AG04449 (cell line): ENCODE measurements at regions not wholly inside any gene's neighbourhood (a gene's known extent, or its start where the extent isn't known, plus 50 kb on each side); places are given as distances from the start of the nearest gene placed in this dataset.
"Not testable (repeated sequence)": the region's sequence is repeated elsewhere in the genome, so short reads cannot be mapped to it uniquely, and the experiment has no call there.

Source experiments
- CTCF ChIA-PET: fragments of 350-600 bp; formaldehyde crosslinking; extraction: SDS; loops from one replicate; lab custom pipeline; 2021; ENCODE audit warnings: antibody characterized with exemption; lab: Yijun Ruan, JAX
- POLR2A ChIA-PET: fragments of 400-600, 350-600 bp; formaldehyde crosslinking; extraction: SDS; loops from one replicate; lab custom pipeline; 2020; ENCODE audit warnings: antibody characterized with exemption, inconsistent platforms; lab: Yijun Ruan, JAX
- DNase-seq: peaks from one replicate; pipeline ENCODE4 v3.0.0-alpha.2; 2010; ENCODE audit warnings: low read depth, low spot score
- H3K4me3 ChIP-seq: 2 replicates; pipeline ENCODE4 v1.5.1; 2011; ENCODE audit warnings: low read depth, mild to moderate bottlenecking, control low read depth, low read length
- TF ChIP-seq, protein P1 (sequence below): IDR thresholded peaks from one replicate; pipeline ENCODE4 v1.5.1; 2011; ENCODE audit warnings: mild to moderate bottlenecking, moderate library complexity, low read length, control low read depth, inconsistent platforms; ENCODE audit not compliant: insufficient read depth; ENCODE audit errors: missing control alignments

- ChIA-PET POLR2A (no interaction called here), CTCF (no interaction called here)
- TF ChIP-seq, protein P1, sequence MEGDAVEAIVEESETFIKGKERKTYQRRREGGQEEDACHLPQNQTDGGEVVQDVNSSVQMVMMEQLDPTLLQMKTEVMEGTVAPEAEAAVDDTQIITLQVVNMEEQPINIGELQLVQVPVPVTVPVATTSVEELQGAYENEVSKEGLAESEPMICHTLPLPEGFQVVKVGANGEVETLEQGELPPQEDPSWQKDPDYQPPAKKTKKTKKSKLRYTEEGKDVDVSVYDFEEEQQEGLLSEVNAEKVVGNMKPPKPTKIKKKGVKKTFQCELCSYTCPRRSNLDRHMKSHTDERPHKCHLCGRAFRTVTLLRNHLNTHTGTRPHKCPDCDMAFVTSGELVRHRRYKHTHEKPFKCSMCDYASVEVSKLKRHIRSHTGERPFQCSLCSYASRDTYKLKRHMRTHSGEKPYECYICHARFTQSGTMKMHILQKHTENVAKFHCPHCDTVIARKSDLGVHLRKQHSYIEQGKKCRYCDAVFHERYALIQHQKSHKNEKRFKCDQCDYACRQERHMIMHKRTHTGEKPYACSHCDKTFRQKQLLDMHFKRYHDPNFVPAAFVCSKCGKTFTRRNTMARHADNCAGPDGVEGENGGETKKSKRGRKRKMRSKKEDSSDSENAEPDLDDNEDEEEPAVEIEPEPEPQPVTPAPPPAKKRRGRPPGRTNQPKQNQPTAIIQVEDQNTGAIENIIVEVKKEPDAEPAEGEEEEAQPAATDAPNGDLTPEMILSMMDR, result no peak
- no peak for DNase-seq
- no peak overlapping the region for H3K4me3 ChIP-seq
These were observed 551.0 kb upstream of the LRATD1 start for GRCh38 chr2:14081521-14081920.

DNA sequence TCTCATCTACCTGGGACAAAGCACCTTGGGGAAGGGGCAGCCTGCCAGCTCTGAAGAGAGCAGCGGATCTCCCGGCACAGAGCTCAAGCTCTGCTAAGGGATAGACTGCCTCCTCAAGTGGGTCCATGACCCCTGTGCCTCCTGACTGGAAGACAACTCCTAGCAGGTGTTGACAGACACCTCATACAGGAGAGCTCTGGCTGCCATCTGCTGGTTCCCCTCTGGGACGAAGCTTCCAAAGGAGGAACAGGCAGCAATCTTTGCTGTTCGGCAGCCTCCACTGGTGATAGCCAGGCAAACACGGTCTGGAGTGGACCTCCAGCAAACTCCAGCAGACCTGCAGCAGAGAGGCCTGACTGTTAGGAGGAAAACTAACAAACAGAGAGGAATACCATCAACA, 549.9 kb upstream of the LRATD1 start:
- CTCF ChIA-PET, result no interaction called here
- H3K4me3 ChIP-seq, result no peak overlapping the region
- TF ChIP-seq, protein P1, result no peak
- POLR2A ChIA-PET, result no interaction called here
- DNase-seq, result no peak

- POLR2A ChIA-PET, result no interaction called here
- TF ChIP-seq, protein P1, result no peak
- DNase-seq, result no peak
- no peak overlapping the region for H3K4me3 ChIP-seq
- CTCF ChIA-PET, result no interaction called here
These were observed 537.9 kb upstream of the LRATD1 start for GRCh38 chr2:14094592-14094991.

DNA sequence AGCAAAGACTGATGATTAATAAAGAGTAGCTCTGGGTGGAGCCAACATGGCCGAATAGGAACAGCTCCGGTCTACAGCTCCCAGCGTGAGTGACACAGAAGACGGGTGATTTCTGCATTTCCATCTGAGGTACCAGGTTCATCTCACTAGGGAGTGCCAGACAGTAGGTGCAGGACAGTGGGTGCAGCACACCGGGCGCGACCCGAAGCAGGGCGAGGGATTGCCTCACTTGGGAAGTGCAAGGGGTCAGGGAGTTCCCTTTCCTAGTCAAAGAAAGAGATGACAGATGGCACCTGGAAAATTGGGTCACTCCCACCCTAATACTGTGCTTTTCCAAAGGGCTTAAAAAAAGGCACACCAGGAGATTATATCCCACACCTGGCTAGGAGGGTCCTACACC, 533.4 kb upstream of the LRATD1 start:
- DNase-seq, CTCF ChIA-PET, POLR2A ChIA-PET, H3K4me3 ChIP-seq: not testable (repeated sequence)

GRCh38 chr2:14114275-14114674, 518.2 kb upstream of the LRATD1 start:
- TF ChIP-seq, protein P1, result no peak
- DNase-seq, result no peak
- POLR2A ChIA-PET, result no interaction called here
- CTCF ChIA-PET, result no interaction called here
- no peak overlapping the region for H3K4me3 ChIP-seq

GRCh38 chr2:14120376-14120775, 512.1 kb upstream of the LRATD1 start:
- no peak overlapping the region for H3K4me3 ChIP-seq
- POLR2A ChIA-PET, result no interaction called here
- TF ChIP-seq, protein P1, result no peak
- DNase-seq, result no peak
- CTCF ChIA-PET, result no interaction called here

DNA sequence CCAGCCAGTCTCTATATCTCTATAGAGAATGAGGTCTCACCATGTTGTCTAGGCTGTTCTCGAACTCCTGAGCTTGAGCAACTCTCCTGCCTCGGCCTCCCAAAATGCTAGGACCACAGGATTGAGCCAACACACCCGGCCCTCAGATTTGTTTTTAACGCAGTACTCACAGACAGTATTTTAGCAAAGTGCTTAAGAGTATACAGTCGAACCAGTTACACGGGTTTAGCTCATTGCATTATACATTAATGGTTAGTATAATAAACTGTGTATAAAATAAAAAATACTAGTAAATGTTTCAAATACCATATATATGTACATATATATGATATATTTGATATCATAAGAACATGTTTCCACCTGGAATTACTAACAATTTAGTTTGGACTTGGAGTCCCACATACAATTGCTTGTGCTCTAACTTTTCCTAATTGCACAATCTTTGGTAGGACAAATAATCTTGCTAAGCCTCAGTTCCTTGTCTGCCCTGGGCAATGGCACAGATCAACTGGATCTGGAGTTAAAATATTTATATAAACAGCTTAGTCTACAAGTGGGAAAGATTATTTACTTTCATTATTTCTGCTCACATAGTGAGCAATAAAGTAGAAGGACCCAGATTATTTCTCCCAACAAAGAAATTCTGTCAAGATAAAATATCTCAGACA, 508.9 kb upstream of the LRATD1 start:
- CTCF ChIA-PET, result no interaction called here
- no peak overlapping the region for H3K4me3 ChIP-seq
- POLR2A ChIA-PET, result no interaction called here
- DNase-seq, result no peak
- TF ChIP-seq, protein P1, result no peak
